CD4-positive, alpha-beta memory T cell (primary cell): ENCODE measurements at regions not wholly inside any gene's neighbourhood (a gene's known extent, or its start where the extent isn't known, plus 50 kb on each side); places are given as distances from the start of the nearest gene placed in this dataset.

Source experiments
- CTCF ChIA-PET: fragments of 350-600 bp; sonication (Branson Sonifier 250); formaldehyde crosslinking; loops from one replicate; lab custom pipeline; 2021; ENCODE audit warnings: inconsistent platforms; ENCODE audit not compliant: partially characterized antibody; lab: Charles Lee
- POLR2A ChIA-PET: fragments of 350-600 bp; sonication (Branson Sonifier 250); formaldehyde crosslinking; loops from one replicate; lab custom pipeline; 2021; ENCODE audit not compliant: partially characterized antibody; lab: Charles Lee
- DNase-seq, 5 donors: peaks; one replicate each; pipeline versions ENCODE4 v3.0.0 to v3.0.0-alpha.2; 2020 to 2022; ENCODE audit warnings: mixed read lengths in 1 of 5
- H3K27ac ChIP-seq: one replicate; pipeline ENCODE4 v1.7.0; 2013; ENCODE audit warnings: low read depth, low read length
- H3K27me3 ChIP-seq: 2 replicates; pipeline ENCODE4 v1.7.0; 2013; ENCODE audit warnings: mild to moderate bottlenecking, low read length, moderate library complexity; ENCODE audit not compliant: insufficient read depth
- H3K36me3 ChIP-seq: 2 replicates; pipeline ENCODE4 v1.7.0; 2013; ENCODE audit warnings: mild to moderate bottlenecking, low read length, moderate library complexity; ENCODE audit not compliant: insufficient read depth
- H3K4me1 ChIP-seq: 2 replicates; pipeline ENCODE4 v1.7.0; 2013; ENCODE audit warnings: mild to moderate bottlenecking, low read length, moderate library complexity; ENCODE audit not compliant: insufficient read depth
- H3K4me3 ChIP-seq, 2 donors: one replicate each; pipeline ENCODE4 v1.7.0; 2013; ENCODE audit warnings: low read length in 2 of 2, mild to moderate bottlenecking in 1 of 2
- H3K9me3 ChIP-seq, 2 donors: one replicate each; pipeline ENCODE4 v1.7.0; 2013; ENCODE audit warnings: low read length in 2 of 2, control low read depth in 1 of 2; ENCODE audit not compliant: control insufficient read depth in 1 of 2
- H3K27ac Mint-ChIP-seq, 7 donors: one replicate each; pipeline ENCODE4 v1.8.0; 2020 to 2021; ENCODE audit warnings: mixed read lengths in 7 of 7, mild to moderate bottlenecking in 6 of 7, inconsistent platforms in 3 of 7, moderate library complexity in 3 of 7
- H3K27me3 Mint-ChIP-seq, 2 donors: one replicate each; pipeline ENCODE4 v1.8.0; 2020 to 2021; ENCODE audit warnings: mixed read lengths in 2 of 2
- H3K36me3 Mint-ChIP-seq, 2 donors: one replicate each; pipeline ENCODE4 v1.8.0; 2020 to 2021; ENCODE audit warnings: mixed read lengths in 2 of 2, inconsistent platforms in 1 of 2, mild to moderate bottlenecking in 1 of 2
- H3K4me1 Mint-ChIP-seq, 4 donors: one replicate each; pipeline ENCODE4 v1.8.0; 2020 to 2021; ENCODE audit warnings: mixed read lengths in 4 of 4, mild to moderate bottlenecking in 1 of 4
- H3K4me3 Mint-ChIP-seq, 8 donors: one replicate each; pipeline ENCODE4 v1.8.0; 2020 to 2021; ENCODE audit warnings: mixed read lengths in 8 of 8, mild to moderate bottlenecking in 7 of 8, moderate library complexity in 6 of 8, inconsistent platforms in 3 of 8
- H3K9me3 Mint-ChIP-seq, 8 donors: one replicate each; pipeline ENCODE4 v1.8.0; 2020 to 2021; ENCODE audit warnings: mixed read lengths in 8 of 8, mild to moderate bottlenecking in 5 of 8, inconsistent platforms in 3 of 8, moderate library complexity in 1 of 8
- intact Hi-C: fragments of 100-400 bp; cut with micrococcal nuclease; formaldehyde crosslinking; loops from one replicate; pipeline ENCODE4 v1.15.1; 2023

- intact Hi-C loops: no loop called here
- H3K4me1 ChIP-seq: peaks cover 29% of the 10 kb centered on the region
- Mint-ChIP-seq H3K4me1 (peaks cover 6 to 35% (median 20%) of the 10 kb centered on the region in 4 donors), H3K27ac (peak overlapping the region in 3 of 7 donors; percentile 27 to 67 (median 36)), H3K9me3 (peaks cover 0 to 8% (median 0%) of the 10 kb centered on the region in 8 donors), H3K36me3 (peaks cover 0 to 4% of the 10 kb centered on the region in 2 donors), H3K27me3 (no peaks in the 10 kb centered on the region), H3K4me3 (no peak overlapping the region)
- H3K4me3 ChIP-seq: no peak overlapping the region
- no peak for DNase-seq
- H3K27me3 ChIP-seq: no peaks in the 10 kb centered on the region
- CTCF ChIA-PET: no interaction called here
- no peak overlapping the region for H3K27ac ChIP-seq
- POLR2A ChIA-PET: no interaction called here
- H3K9me3 ChIP-seq: no peaks in the 10 kb centered on the region
- H3K36me3 ChIP-seq: no peaks in the 10 kb centered on the region
Observed at GRCh38 chr10:7027913-7028808, 382.7 kb downstream of the SFMBT2 start.

GRCh38 chr10:7027237-7027912 is 383.5 kb downstream of the SFMBT2 start:
- DNase-seq: no peak
- H3K27me3 Mint-ChIP-seq: no peaks in the 10 kb centered on the region
- H3K9me3 Mint-ChIP-seq: peaks cover 0 to 8% (median 0%) of the 10 kb centered on the region in 8 donors
- intact Hi-C loops: no loop called here
- ChIA-PET POLR2A (no interaction called here), CTCF (interaction anchor here (2.0 kb wide), 1 partner anchor 108 kb away, joined by 10 read pairs; no protein-coding TSS in a partner anchor)
- Histone ChIP-seq H3K9me3 (no peaks in the 10 kb centered on the region), H3K27ac (no peak overlapping the region), H3K36me3 (no peaks in the 10 kb centered on the region), H3K4me3 (no peak overlapping the region), H3K27me3 (no peaks in the 10 kb centered on the region), H3K4me1 (peaks cover 22% of the 10 kb centered on the region)
- no peak overlapping the region for H3K27ac Mint-ChIP-seq
- H3K4me3 Mint-ChIP-seq: no peak overlapping the region
- H3K36me3 Mint-ChIP-seq: peaks cover 0 to 4% of the 10 kb centered on the region in 2 donors
- peaks cover 6 to 27% (median 18%) of the 10 kb centered on the region in 4 donors for H3K4me1 Mint-ChIP-seq

- POLR2A ChIA-PET: no interaction called here
- Histone ChIP-seq H3K27ac (no peak overlapping the region), H3K4me3 (no peak overlapping the region), H3K9me3 (no peaks in the 10 kb centered on the region), H3K27me3 (no peaks in the 10 kb centered on the region), H3K36me3 (no peaks in the 10 kb centered on the region), H3K4me1 (peaks cover 20% of the 10 kb centered on the region)
- Mint-ChIP-seq H3K27ac (no peak overlapping the region), H3K27me3 (no peaks in the 10 kb centered on the region), H3K9me3 (peaks cover 0 to 8% (median 0%) of the 10 kb centered on the region in 8 donors), H3K4me1 (peaks cover 4 to 23% (median 18%) of the 10 kb centered on the region in 4 donors), H3K4me3 (no peak overlapping the region), H3K36me3 (peaks cover 0 to 4% of the 10 kb centered on the region in 2 donors)
- intact Hi-C loops: no loop called here
- CTCF ChIA-PET: interaction anchor here (2.0 kb wide), 1 partner anchor 107 kb away, joined by 10 read pairs; no protein-coding TSS in a partner anchor
- no peak for DNase-seq
Observed at GRCh38 chr10:7026818-7027217, 384.0 kb downstream of the SFMBT2 start.

- Histone ChIP-seq H3K9me3 (no peaks in the 10 kb centered on the region), H3K27me3 (no peaks in the 10 kb centered on the region), H3K27ac (no peak overlapping the region), H3K4me3 (no peak overlapping the region), H3K36me3 (no peaks in the 10 kb centered on the region), H3K4me1 (peaks cover 20% of the 10 kb centered on the region)
- H3K4me3 Mint-ChIP-seq: no peak overlapping the region
- H3K36me3 Mint-ChIP-seq: peaks cover 0 to under 1% of the 10 kb centered on the region in 2 donors
- ChIA-PET POLR2A (no interaction called here), CTCF (interaction anchor here (2.0 kb wide), 1 partner anchor 106 kb away, joined by 10 read pairs; no protein-coding TSS in a partner anchor)
- DNase-seq: no peak
- peaks cover 0 to 8% (median under 1%) of the 10 kb centered on the region in 8 donors for H3K9me3 Mint-ChIP-seq
- intact Hi-C loops: no loop called here
- peaks cover 4 to 20% (median 15%) of the 10 kb centered on the region in 4 donors for H3K4me1 Mint-ChIP-seq
- H3K27ac Mint-ChIP-seq: no peak overlapping the region
- no peaks in the 10 kb centered on the region for H3K27me3 Mint-ChIP-seq
Observed at GRCh38 chr10:7025296-7025695, 385.5 kb downstream of the SFMBT2 start.

- Histone ChIP-seq H3K4me3 (no peak overlapping the region), H3K27me3 (no peaks in the 10 kb centered on the region), H3K4me1 (no peaks in the 10 kb centered on the region), H3K36me3 (no peaks in the 10 kb centered on the region), H3K9me3 (no peaks in the 10 kb centered on the region), H3K27ac (no peak overlapping the region)
- peaks cover 0 to 2% of the 10 kb centered on the region in 2 donors for H3K27me3 Mint-ChIP-seq
- DNase-seq: no peak
- peaks cover 0 to 14% (median 4%) of the 10 kb centered on the region in 8 donors for H3K9me3 Mint-ChIP-seq
- H3K4me3 Mint-ChIP-seq: no peak overlapping the region
- ChIA-PET POLR2A (no interaction called here), CTCF (no interaction called here)
- no peaks in the 10 kb centered on the region for H3K36me3 Mint-ChIP-seq
- H3K4me1 Mint-ChIP-seq: no peaks in the 10 kb centered on the region
- no peak overlapping the region for H3K27ac Mint-ChIP-seq
- intact Hi-C loops: no loop called here
Observed at GRCh38 chr10:7015457-7015856, 395.4 kb downstream of the SFMBT2 start.

- intact Hi-C loops: no loop called here
- Mint-ChIP-seq H3K9me3 (peaks cover 0 to 7% (median 3%) of the 10 kb centered on the region in 8 donors), H3K4me1 (no peaks in the 10 kb centered on the region), H3K36me3 (no peaks in the 10 kb centered on the region), H3K27ac (no peak overlapping the region), H3K27me3 (peaks cover 0 to 2% of the 10 kb centered on the region in 2 donors), H3K4me3 (no peak overlapping the region)
- no peak for DNase-seq
- H3K27ac ChIP-seq: no peak overlapping the region
- no peaks in the 10 kb centered on the region for H3K36me3 ChIP-seq
- no peaks in the 10 kb centered on the region for H3K4me1 ChIP-seq
- no peak overlapping the region for H3K4me3 ChIP-seq
- H3K9me3 ChIP-seq: no peaks in the 10 kb centered on the region
- H3K27me3 ChIP-seq: no peaks in the 10 kb centered on the region
- ChIA-PET CTCF (no interaction called here), POLR2A (no interaction called here)
Observed at GRCh38 chr10:7014721-7015120, 396.1 kb downstream of the SFMBT2 start.

GRCh38 chr10:7011994-7012393 is 398.8 kb downstream of the SFMBT2 start:
- ChIA-PET CTCF (no interaction called here), POLR2A (no interaction called here)
- no peak for DNase-seq
- peaks cover 0 to 2% of the 10 kb centered on the region in 2 donors for H3K27me3 Mint-ChIP-seq
- intact Hi-C loops: no loop called here
- H3K9me3 Mint-ChIP-seq: peaks cover 0 to 1% (median 0%) of the 10 kb centered on the region in 8 donors
- no peaks in the 10 kb centered on the region for H3K4me1 ChIP-seq
- H3K36me3 ChIP-seq: no peaks in the 10 kb centered on the region
- H3K9me3 ChIP-seq: no peaks in the 10 kb centered on the region
- H3K27me3 ChIP-seq: no peaks in the 10 kb centered on the region
- no peak overlapping the region for H3K27ac Mint-ChIP-seq
- no peaks in the 10 kb centered on the region for H3K36me3 Mint-ChIP-seq
- no peak overlapping the region for H3K27ac ChIP-seq
- H3K4me3 ChIP-seq: no peak overlapping the region
- H3K4me3 Mint-ChIP-seq: no peak overlapping the region
- H3K4me1 Mint-ChIP-seq: no peaks in the 10 kb centered on the region
